IMR-90 (cell line): ENCODE measurements at regions not wholly inside any gene's neighbourhood (a gene's known extent, or its start where the extent isn't known, plus 50 kb on each side); places are given as distances from the start of the nearest gene placed in this dataset.

Experiments used
- ATAC-seq: fragments of 200-7000 bp; cut with Tn5 transposase; 2 replicates; pipeline ENCODE4 v1.9.1; 2020; ENCODE audit warnings: low read depth, mild to moderate bottlenecking, moderate library complexity
- BruUV-seq: library from RNA; stranded (reverse); fragments of 400-500 nt; replicated peaks from 2 replicates; lab custom pipeline; 2021; lab: Mats Ljungman, UMichigan
- CTCF ChIA-PET: fragments of 300-600 bp; formaldehyde crosslinking; extraction: SDS; loops from one replicate; lab custom pipeline; 2021; ENCODE audit warnings: antibody characterized with exemption; lab: Yijun Ruan, JAX
- POLR2A ChIA-PET: fragments of 300-600 bp; sonication (Branson Sonifier 250); formaldehyde crosslinking; loops from one replicate; lab custom pipeline; 2022; ENCODE audit warnings: antibody characterized with exemption; ENCODE audit not compliant: unreplicated experiment; lab: Charles Lee
- DNase-seq: peaks from one replicate; pipeline ENCODE4 v3.0.0; 2013
- H2AFZ ChIP-seq: replicated peaks from 2 replicates; pipeline ENCODE3; 2013; ENCODE audit warnings: low read length, mild to moderate bottlenecking; ENCODE audit not compliant: poor library complexity
- H2AK5ac ChIP-seq: 2 replicates; pipeline ENCODE4 v1.6.1; 2013; ENCODE audit warnings: low read depth, low read length, inconsistent platforms
- H2AK9ac ChIP-seq: replicated peaks from 2 replicates; pipeline ENCODE3; 2013; ENCODE audit warnings: mild to moderate bottlenecking, low read depth, low read length, moderate library complexity; ENCODE audit not compliant: poor library complexity
- H2BK120ac ChIP-seq: 2 replicates; pipeline ENCODE4 v1.6.1; 2013; ENCODE audit warnings: low read depth, low read length, inconsistent platforms
- H2BK15ac ChIP-seq: 3 replicates; pipeline ENCODE4 v1.6.1; 2013; ENCODE audit warnings: low read depth, low read length, inconsistent platforms
- H2BK20ac ChIP-seq: 2 replicates; pipeline ENCODE4 v1.6.1; 2013; ENCODE audit warnings: low read depth, mild to moderate bottlenecking, inconsistent platforms, low read length, moderate library complexity
- H2BK5ac ChIP-seq: 2 replicates; pipeline ENCODE4 v1.6.1; 2013; ENCODE audit warnings: mild to moderate bottlenecking, low read depth, low read length, inconsistent platforms; ENCODE audit not compliant: poor library complexity, severe bottlenecking
- H3K14ac ChIP-seq: replicated peaks from 2 replicates; pipeline ENCODE4 v1.6.1; 2013; ENCODE audit warnings: low read depth, low read length, inconsistent platforms
- H3K18ac ChIP-seq: 2 replicates; pipeline ENCODE4 v1.6.1; 2013; ENCODE audit warnings: low read depth, low read length, control low read depth
- H3K23ac ChIP-seq: 2 replicates; pipeline ENCODE4 v1.6.1; 2013; ENCODE audit warnings: low read depth, low read length, inconsistent platforms
- H3K27ac ChIP-seq: 2 replicates; pipeline ENCODE4 v1.5.1; 2013; ENCODE audit warnings: mild to moderate bottlenecking, control low read depth, low read length; ENCODE audit not compliant: insufficient read depth
- H3K27me3 ChIP-seq: 2 replicates; pipeline ENCODE4 v1.6.1; 2013; ENCODE audit warnings: low read length; ENCODE audit not compliant: control insufficient read depth, insufficient read depth
- H3K36me3 ChIP-seq: 2 replicates; pipeline ENCODE4 v1.6.1; 2013; ENCODE audit warnings: low read length, mixed read lengths; ENCODE audit not compliant: control insufficient read depth, insufficient read depth
- H3K4ac ChIP-seq: 2 replicates; pipeline ENCODE4 v1.6.1; 2013; ENCODE audit warnings: low read depth, low read length, inconsistent platforms
- H3K4me1 ChIP-seq: 2 replicates; pipeline ENCODE4 v1.6.1; 2013; ENCODE audit warnings: low read length, mixed read lengths; ENCODE audit not compliant: control insufficient read depth, insufficient read depth
- H3K4me2 ChIP-seq: 2 replicates; pipeline ENCODE4 v1.6.1; 2013; ENCODE audit warnings: low read depth, mild to moderate bottlenecking, control low read depth, low read length, moderate library complexity
- H3K4me3 ChIP-seq: 2 replicates; pipeline ENCODE4 v1.5.1; 2013; ENCODE audit warnings: low read depth, mild to moderate bottlenecking, control low read depth, low read length, moderate library complexity; ENCODE audit not compliant: insufficient read depth
- H3K56ac ChIP-seq: 2 replicates; pipeline ENCODE4 v1.6.1; 2013; ENCODE audit warnings: low read length, inconsistent platforms; ENCODE audit not compliant: insufficient read depth; ENCODE audit errors: extremely low read depth
- H3K79me1 ChIP-seq, 2 experiments: 2 replicates each; pipeline ENCODE4 v1.6.1; 2013; ENCODE audit warnings: low read length in 2 of 2, inconsistent platforms in 1 of 2, low read depth in 1 of 2
- H3K9ac ChIP-seq: 2 replicates; pipeline ENCODE4 v1.6.1; 2013; ENCODE audit warnings: low read depth, low read length, control low read depth
- H3K9me1 ChIP-seq: 2 replicates; pipeline ENCODE4 v1.6.1; 2013; ENCODE audit warnings: low read length, inconsistent platforms; ENCODE audit not compliant: insufficient read depth
- H3K9me3 ChIP-seq: 2 replicates; pipeline ENCODE4 v1.6.1; 2013; ENCODE audit warnings: low read length; ENCODE audit not compliant: control insufficient read depth, insufficient read depth
- H4K20me1 ChIP-seq: 2 replicates; pipeline ENCODE4 v1.6.1; 2013; ENCODE audit warnings: low read length, inconsistent platforms; ENCODE audit not compliant: insufficient read depth
- H4K5ac ChIP-seq: 2 replicates; pipeline ENCODE4 v1.6.1; 2013; ENCODE audit warnings: mild to moderate bottlenecking, low read depth, low read length, control low read depth
- H4K8ac ChIP-seq, 2 experiments: 2 replicates each; pipeline ENCODE4 v1.6.1; 2013; ENCODE audit warnings: low read depth in 2 of 2, low read length in 2 of 2, control low read depth in 1 of 2, inconsistent platforms in 1 of 2
- H4K91ac ChIP-seq: 2 replicates; pipeline ENCODE4 v1.6.1; 2013; ENCODE audit warnings: low read depth, low read length, inconsistent platforms; ENCODE audit not compliant: insufficient read depth
- CEBPB ChIP-seq: IDR thresholded peaks from 2 replicates; pipeline ENCODE4 v1.6.1; 2012; ENCODE audit warnings: low read depth, low read length, improper control_type of control experiment
- CHD1 ChIP-seq: IDR thresholded peaks from 2 replicates; pipeline ENCODE4 v1.6.1; 2012; ENCODE audit warnings: low read depth, low read length, improper control_type of control experiment
- RFX5 ChIP-seq: IDR thresholded peaks from 2 replicates; pipeline ENCODE4 v1.8.0; 2012; ENCODE audit warnings: low read depth, mild to moderate bottlenecking, low read length, moderate library complexity
- SMC3 ChIP-seq: fragments of 150-350 bp; IDR thresholded peaks from 2 replicates; pipeline ENCODE4 v1.6.1; 2016; ENCODE audit warnings: low read depth, mild to moderate bottlenecking, antibody characterized with exemption, low read length, moderate library complexity
- WGBS, 2 experiments: methylation state at CpG; one replicate each; pipeline versions ENCODE4 v1.1.5 to v1.1.7; 2013; ENCODE audit warnings: missing lambda C conversion rate in 2 of 2; ENCODE audit not compliant: insufficient read length in 1 of 2; ENCODE audit errors: extremely low coverage in 2 of 2; 5-methylcytosine and 5-hydroxymethylcytosine counted together
- dilution Hi-C: fragments of 300-500 bp; cut with HindIII; formaldehyde crosslinking; loops from one replicate; pipeline ENCODE4 v1.14.3; 2018; ENCODE audit warnings: low sequenced_read_pairs; ENCODE audit not compliant: unreplicated experiment
- in situ Hi-C: fragments of 300-500 bp; cut with MboI; formaldehyde crosslinking; loops from 3 replicates; pipeline ENCODE4 v1.14.3; 2019; ENCODE audit warnings: low sequenced_read_pairs, inconsistent platforms, mixed read lengths
- intact Hi-C: fragments of 100-400 bp; cut with micrococcal nuclease; formaldehyde crosslinking; loops from 2 replicates; pipeline ENCODE4 v1.10.0; 2022

DNA sequence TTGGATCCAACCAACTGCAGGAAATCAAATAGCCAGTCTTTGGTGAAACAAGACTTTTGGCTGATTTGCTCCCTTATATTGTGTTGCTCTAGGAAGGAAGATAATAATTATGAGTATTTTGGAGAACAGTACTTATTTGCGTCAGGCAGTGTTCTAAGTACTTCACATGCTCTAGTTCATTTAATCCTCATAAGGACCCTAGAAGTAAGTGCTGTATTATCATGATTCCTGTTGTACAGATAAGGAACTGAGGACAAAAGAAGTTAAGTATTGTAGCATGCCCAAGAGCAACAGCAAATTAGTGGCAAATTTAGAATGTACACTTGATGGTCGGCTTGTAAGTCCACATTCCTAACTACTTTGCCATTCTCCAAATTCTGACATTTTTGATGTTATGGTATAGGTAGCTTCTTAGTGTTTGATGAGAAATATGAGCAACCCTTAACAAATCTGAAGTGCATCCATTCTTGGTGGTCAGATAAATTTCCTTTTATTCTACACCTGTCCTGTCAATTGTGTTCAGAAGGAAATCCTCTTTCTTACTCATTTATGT is 72.0 kb downstream of the SPRY1 start:
- Histone ChIP-seq H4K5ac (no peak overlapping the region), H3K27me3 (no peaks in the 10 kb centered on the region), H3K4me2 (no peak overlapping the region), H3K9ac (no peak overlapping the region), H3K4me1 (no peaks in the 10 kb centered on the region), H3K4ac (no peak overlapping the region), H2BK5ac (no peak overlapping the region), H3K4me3 (no peak overlapping the region), H3K18ac (no peak overlapping the region), H2BK20ac (no peak overlapping the region), H2AK5ac (no peak overlapping the region), H2AFZ (no peak overlapping the region), H4K91ac (no peak overlapping the region), H3K36me3 (no peaks in the 10 kb centered on the region), H4K20me1 (no peaks in the 10 kb centered on the region), H2BK15ac (no peak overlapping the region), H3K56ac (no peak overlapping the region), H3K9me3 (no peaks in the 10 kb centered on the region), H2BK120ac (no peak overlapping the region), H2AK9ac (no peak overlapping the region), H3K14ac (no peak overlapping the region), H3K9me1 (no peaks in the 10 kb centered on the region), H3K79me1 (no peaks in the 10 kb centered on the region), H3K27ac (no peak overlapping the region), H3K23ac (no peak overlapping the region), H4K8ac (no peak overlapping the region)
- ATAC-seq (no peak), DNase-seq (no peak)
- no CpG with 5 or more reads among the region's 2 CpGs for WGBS, 2 experiments
- TF ChIP-seq RFX5: no peak
- TF ChIP-seq CHD1: no peak
- no peak for TF ChIP-seq CEBPB
- TF ChIP-seq SMC3: no peak
- POLR2A ChIA-PET: no interaction called here
- no TSS peak for BruUV-seq
- in situ Hi-C loops (no loop called here), dilution Hi-C loops (no loop called here), intact Hi-C loops (no loop called here)
- CTCF ChIA-PET: interaction anchor here (0.6 kb wide), 1 partner anchor 21 kb away, joined by 4 read pairs; no protein-coding TSS in a partner anchor
